ENCODE measurements at regions not wholly inside any gene's neighbourhood (a gene's known extent, or its start where the extent isn't known, plus 50 kb on each side); places are given as distances from the start of the nearest gene placed in this dataset.

GRCh38 chr3:197443506-197443905 lies 112.3 kb downstream of the BDH1 start:
- TF ChIP-seq CTCF (IDR thresholded peaks at IDR 0.05; ENCODE audit: low read depth, low read length, poor library complexity, severe bottlenecking) (no peak), EZH2phosphoT487 (IDR thresholded peaks at IDR 0.05; ENCODE audit: borderline replicate concordance, low read length) (no peak)
